ENCODE measurements at regions not wholly inside any gene's neighbourhood (a gene's known extent, or its start where the extent isn't known, plus 50 kb on each side); places are given as distances from the start of the nearest gene placed in this dataset.
"Not testable (repeated sequence)": the region's sequence is repeated elsewhere in the genome, so short reads cannot be mapped to it uniquely, and the experiment has no call there.

DNA sequence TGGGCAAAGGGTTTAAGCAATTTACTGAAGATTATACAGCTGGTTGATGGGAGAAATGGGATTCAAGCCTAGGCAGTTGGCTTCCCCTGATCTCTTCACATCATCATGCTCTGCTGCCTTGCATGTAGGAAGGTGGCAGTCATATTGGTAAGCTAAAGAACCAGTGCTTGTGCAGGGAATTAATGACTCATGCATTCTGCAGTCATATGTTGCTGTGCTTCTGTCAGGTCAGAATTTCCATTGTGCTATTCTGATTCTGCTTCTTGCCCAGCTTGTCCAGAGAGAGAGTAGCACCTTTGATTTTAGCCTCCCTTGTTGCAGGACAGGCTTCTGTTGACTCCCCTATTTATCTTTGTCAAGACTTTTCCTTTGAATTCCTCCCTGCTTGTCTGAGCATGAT is 114.0 kb upstream of the IKBKE start:
- H3K4me3 Mint-ChIP-seq; POLR2A ChIA-PET; DNase-seq (ENCODE audit: low spot score); H3K36me3 Mint-ChIP-seq; H3K9me3 Mint-ChIP-seq; ATAC-seq; CTCF ChIA-PET; H3K27me3 Mint-ChIP-seq (ENCODE audit: low read depth); H3K4me1 Mint-ChIP-seq; H3K27ac Mint-ChIP-seq: not testable (repeated sequence)

DNA sequence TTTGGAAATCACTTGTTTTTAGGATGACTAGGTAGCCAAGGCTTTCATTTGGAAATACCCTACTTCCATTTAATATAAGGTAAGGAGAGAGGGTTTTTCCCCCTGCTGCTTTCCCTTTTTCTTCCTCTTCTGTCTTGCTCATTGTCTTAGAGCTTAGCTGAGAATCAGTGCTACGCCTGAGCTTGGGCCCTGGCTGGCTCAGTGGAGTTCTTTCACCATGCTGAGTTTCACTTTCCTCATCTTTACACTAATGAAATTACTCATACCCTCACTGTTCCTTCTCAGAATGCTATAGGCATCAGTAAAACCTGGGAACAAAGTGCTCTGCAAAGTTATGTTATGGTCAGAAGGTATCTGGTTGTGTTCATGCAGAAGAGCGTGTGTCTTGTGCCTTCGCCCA is 112.3 kb upstream of the IKBKE start:
- not testable (repeated sequence) for H3K27ac Mint-ChIP-seq

DNA sequence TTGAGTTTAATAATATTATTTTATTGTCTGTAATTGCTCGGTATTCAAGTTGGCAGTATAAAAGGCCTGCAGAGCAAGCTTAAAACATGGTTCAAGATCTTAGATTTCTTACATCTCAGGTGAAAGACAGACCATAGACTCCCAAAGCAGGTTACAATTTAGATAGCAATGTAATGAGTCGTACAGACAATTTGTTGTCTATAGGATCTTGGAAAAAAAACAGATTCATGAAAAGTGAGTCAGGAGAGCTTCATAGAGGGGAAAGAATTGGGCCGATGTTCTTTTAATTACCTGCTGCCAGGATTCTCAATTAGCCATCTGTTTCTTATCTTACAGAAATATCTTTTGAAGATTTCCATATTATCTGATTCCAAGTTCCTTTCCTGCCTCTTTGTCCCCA is 111.5 kb upstream of the IKBKE start:
- DNase-seq (ENCODE audit: low spot score); H3K4me1 Mint-ChIP-seq; H3K27me3 Mint-ChIP-seq (ENCODE audit: low read depth); ATAC-seq; H3K9me3 Mint-ChIP-seq; H3K4me3 Mint-ChIP-seq; H3K27ac Mint-ChIP-seq; CTCF ChIA-PET; POLR2A ChIA-PET; H3K36me3 Mint-ChIP-seq: not testable (repeated sequence)

More for the DNA sequence above, 112.3 kb upstream of the IKBKE start:
- H3K9me3 Mint-ChIP-seq; DNase-seq (ENCODE audit: low spot score); H3K36me3 Mint-ChIP-seq; POLR2A ChIA-PET; ATAC-seq; H3K4me1 Mint-ChIP-seq; CTCF ChIA-PET; H3K27me3 Mint-ChIP-seq (ENCODE audit: low read depth); H3K4me3 Mint-ChIP-seq: not testable (repeated sequence)

DNA sequence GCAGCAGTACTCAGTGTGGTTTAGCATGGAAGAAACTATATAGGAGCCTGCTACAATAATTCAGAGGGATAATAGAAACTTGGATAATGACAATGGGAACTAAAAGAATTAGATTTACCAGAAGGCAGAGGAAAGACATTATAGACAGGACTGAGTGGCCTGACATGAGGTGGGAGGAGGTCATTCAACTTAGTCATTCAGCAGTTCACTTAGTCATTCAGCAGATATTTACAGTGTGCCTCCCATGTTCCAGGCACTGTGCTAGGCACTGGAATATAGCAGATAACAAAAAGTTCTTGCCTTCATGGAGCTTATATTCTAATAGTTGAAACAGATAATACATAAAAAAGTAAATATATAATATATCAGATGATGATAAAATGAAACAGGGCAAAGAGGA is 110.9 kb upstream of the IKBKE start:
- CTCF ChIA-PET = not testable (repeated sequence)

DNA sequence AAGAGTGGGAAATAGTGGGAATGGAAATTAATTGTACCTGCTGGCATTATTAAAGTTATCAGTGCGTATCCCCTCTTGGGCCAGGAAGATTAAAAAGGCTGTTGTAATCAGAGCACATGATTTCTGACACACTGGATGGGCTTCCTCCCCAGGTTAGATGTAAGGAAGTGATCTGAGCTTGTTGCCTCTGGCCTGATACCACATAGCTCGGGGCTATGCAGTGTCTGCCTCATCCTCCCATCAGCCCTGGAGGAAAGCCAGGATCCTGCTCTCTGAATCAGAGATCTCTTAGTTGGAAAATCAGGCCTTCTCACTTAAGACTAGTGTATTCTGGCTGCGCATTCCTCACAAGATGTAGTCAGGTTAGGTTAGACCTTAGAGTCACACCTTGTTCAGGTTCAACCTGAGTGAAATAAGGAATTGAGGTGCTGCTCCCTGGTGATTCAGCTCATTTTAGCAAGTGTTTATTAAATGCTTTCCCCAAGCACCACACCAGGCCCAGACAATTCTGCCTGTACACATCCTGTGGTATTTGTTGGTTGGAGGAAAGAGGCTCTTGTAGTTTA is 108.2 kb upstream of the IKBKE start:
- H3K27ac Mint-ChIP-seq; DNase-seq (ENCODE audit: low spot score); POLR2A ChIA-PET; H3K36me3 Mint-ChIP-seq; H3K27me3 Mint-ChIP-seq (ENCODE audit: low read depth); H3K9me3 Mint-ChIP-seq; H3K4me1 Mint-ChIP-seq; CTCF ChIA-PET; H3K4me3 Mint-ChIP-seq: not testable (repeated sequence)
- peak; percentile 76 for ATAC-seq

More for the DNA sequence above, 110.9 kb upstream of the IKBKE start:
- H3K36me3 Mint-ChIP-seq; POLR2A ChIA-PET; H3K4me3 Mint-ChIP-seq; H3K9me3 Mint-ChIP-seq; H3K27me3 Mint-ChIP-seq (ENCODE audit: low read depth); ATAC-seq; DNase-seq (ENCODE audit: low spot score); H3K4me1 Mint-ChIP-seq; H3K27ac Mint-ChIP-seq: not testable (repeated sequence)

DNA sequence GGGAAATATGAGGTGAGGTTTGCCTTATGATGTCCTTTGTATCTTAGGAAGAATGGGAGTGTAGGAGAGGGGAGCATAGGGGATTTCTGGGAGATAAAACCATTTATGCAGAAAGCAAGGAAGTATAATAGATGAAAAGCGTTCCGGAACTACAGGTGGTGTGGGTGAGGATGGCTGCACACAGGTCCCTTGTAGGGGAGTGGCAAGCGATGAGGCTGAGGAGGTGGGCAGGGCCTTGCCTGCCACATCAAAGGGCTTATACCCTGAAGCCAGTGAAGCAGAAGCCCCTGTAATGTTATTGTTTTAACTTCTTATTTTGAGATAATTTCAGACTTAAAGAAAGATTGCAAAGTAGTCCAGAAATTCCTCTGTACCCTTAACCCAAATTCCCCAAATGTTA is 107.3 kb upstream of the IKBKE start:
- H3K4me3 Mint-ChIP-seq; POLR2A ChIA-PET; ATAC-seq; H3K4me1 Mint-ChIP-seq; H3K36me3 Mint-ChIP-seq; H3K27ac Mint-ChIP-seq; H3K27me3 Mint-ChIP-seq (ENCODE audit: low read depth); DNase-seq (ENCODE audit: low spot score); H3K9me3 Mint-ChIP-seq; CTCF ChIA-PET: not testable (repeated sequence)

DNA sequence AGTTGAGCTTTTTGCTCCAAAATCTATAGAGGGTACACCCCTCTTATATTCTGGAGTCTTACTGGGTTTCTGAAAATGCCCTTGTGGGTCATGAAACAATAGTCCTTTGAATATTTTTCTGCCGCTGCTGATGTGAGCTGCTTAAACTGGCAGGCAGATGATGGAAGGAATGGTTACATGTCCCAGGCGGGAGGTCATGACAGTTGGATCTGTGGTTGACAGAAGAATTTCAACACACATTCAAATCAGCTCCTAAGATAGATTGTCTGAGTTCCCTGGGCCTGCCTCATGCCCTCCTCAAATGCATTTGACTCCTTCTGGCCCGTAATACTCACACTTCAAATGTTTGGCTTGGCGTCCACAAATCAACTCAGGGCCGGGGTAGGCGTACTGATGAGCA is 105.0 kb upstream of the IKBKE start:
- ATAC-seq; H3K4me1 Mint-ChIP-seq; H3K27ac Mint-ChIP-seq; POLR2A ChIA-PET; DNase-seq (ENCODE audit: low spot score); H3K27me3 Mint-ChIP-seq (ENCODE audit: low read depth); H3K36me3 Mint-ChIP-seq; CTCF ChIA-PET; H3K4me3 Mint-ChIP-seq; H3K9me3 Mint-ChIP-seq: not testable (repeated sequence)

DNA sequence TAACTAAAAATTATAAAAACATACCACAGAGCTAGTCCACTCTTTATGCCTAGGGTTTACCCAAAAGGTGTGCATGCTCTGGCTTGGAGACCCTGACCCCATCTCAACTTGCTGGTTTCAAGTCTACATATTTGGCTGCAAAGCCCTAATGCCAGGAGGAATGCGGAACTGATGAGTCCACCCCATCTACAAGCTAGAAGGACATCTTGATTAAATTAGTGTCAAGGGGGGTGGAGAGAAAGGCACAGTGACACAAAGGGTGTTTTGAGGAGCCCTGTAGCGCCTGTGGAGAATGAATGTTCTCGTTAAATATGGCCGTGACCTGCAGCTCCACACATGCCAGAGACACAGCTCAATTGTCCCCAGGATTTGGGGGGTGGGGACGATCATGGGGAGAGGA is 104.1 kb upstream of the IKBKE start:
- H3K36me3 Mint-ChIP-seq; DNase-seq (ENCODE audit: low spot score); POLR2A ChIA-PET; ATAC-seq; H3K27me3 Mint-ChIP-seq (ENCODE audit: low read depth); H3K27ac Mint-ChIP-seq; H3K4me3 Mint-ChIP-seq; H3K9me3 Mint-ChIP-seq; H3K4me1 Mint-ChIP-seq; CTCF ChIA-PET: not testable (repeated sequence)

DNA sequence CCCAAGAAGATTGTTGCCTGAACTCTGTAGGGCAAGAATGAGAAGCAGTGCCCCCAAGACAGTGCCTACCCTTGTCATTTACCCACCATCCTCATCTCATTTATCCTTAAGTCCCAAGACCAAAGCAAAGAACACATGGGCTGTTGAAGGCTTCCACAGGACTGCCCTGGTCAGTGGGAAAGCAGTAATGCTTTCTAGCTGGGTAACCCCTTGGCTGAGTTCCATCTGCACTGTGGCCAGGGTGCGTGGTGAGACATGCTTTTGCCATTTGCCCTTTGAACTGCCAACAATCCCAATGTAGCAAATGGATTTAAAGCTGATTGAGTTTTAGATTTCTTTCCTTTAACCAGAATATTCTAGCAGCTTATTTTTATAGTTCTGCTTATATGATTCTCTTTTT is 103.5 kb upstream of the IKBKE start:
- DNase-seq (ENCODE audit: low spot score); CTCF ChIA-PET; POLR2A ChIA-PET; ATAC-seq; H3K4me1 Mint-ChIP-seq; H3K4me3 Mint-ChIP-seq; H3K27ac Mint-ChIP-seq; H3K9me3 Mint-ChIP-seq; H3K27me3 Mint-ChIP-seq (ENCODE audit: low read depth); H3K36me3 Mint-ChIP-seq: not testable (repeated sequence)

DNA sequence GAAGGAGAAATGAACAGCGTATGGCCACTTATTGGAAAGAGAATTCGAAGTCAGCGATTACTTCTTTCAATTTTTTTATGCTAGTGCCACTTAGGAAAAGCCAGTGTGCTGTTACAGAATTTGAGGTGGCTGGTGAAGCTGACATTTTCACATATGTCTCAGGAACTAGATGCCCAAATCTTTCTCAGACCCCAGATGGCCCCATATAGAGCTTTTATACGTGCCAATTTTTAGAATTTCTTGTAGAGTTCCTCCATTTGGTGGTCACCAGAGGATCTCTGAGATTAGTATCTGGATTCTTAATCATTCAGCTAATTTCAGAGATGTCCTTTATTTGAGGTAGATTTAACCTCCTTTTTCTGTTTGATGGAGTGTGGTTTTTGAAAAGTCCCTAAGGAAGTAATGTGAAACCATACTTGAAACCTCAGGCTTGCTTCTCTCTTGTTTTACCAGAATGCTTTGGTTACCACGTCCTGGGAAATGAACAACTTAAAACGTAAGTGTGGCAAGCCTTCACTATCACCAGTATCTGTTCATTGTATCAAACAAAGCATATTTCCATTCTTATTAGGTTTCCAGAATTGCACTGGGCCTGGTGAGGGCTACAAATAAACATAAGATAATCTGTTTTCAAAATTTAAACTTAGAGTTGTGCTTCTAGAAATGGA is 102.2 kb upstream of the IKBKE start:
- H3K4me1 Mint-ChIP-seq; H3K9me3 Mint-ChIP-seq; H3K27ac Mint-ChIP-seq; H3K4me3 Mint-ChIP-seq; H3K36me3 Mint-ChIP-seq; CTCF ChIA-PET; H3K27me3 Mint-ChIP-seq (ENCODE audit: low read depth); POLR2A ChIA-PET; DNase-seq (ENCODE audit: low spot score); ATAC-seq: not testable (repeated sequence)

DNA sequence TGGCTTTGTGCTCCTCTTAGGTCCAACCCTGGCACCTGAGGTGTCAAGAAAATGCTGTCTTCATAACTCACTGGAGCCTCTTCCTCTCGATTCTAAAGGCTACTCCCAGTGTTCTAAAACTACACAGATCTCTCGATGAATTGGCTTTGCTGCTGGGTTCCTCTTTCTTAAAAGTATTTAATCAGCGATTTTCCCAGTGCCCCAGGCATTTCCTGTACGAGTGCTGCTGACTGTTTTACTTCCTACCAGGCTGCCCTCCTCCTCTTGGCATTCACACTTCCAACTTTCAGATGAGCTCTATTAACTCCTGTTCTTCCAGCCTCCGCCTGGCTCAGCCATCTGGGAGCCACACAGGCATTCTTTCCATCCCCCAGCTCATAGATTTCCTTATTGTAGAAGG is 95.6 kb upstream of the IKBKE start:
- not testable (repeated sequence) for H3K36me3 Mint-ChIP-seq; DNase-seq (ENCODE audit: low spot score); H3K27ac Mint-ChIP-seq

DNA sequence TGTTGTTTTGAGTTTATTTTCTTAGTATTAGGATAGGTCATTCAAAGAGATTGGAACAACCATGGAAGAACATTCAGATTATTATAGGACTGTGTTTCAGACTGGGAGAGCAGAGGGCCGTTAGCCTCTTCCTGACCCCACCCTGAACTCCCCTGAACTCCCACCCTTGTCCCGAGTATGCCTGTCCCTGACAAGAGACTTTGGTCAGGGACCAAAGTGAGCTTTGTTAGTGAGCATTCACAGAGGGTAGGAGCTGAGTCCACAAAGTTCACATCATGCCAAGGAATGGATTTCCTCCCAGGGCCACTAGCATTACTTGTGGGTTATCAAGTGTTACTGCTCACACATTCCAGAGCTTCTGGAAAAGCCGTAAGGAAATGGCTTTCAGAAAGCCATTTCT is 94.7 kb upstream of the IKBKE start:
- ATAC-seq; DNase-seq (ENCODE audit: low spot score); POLR2A ChIA-PET; CTCF ChIA-PET; H3K9me3 Mint-ChIP-seq; H3K4me3 Mint-ChIP-seq; H3K36me3 Mint-ChIP-seq; H3K27me3 Mint-ChIP-seq (ENCODE audit: low read depth); H3K27ac Mint-ChIP-seq; H3K4me1 Mint-ChIP-seq: not testable (repeated sequence)

More for the DNA sequence above, 95.6 kb upstream of the IKBKE start:
- H3K4me3 Mint-ChIP-seq; H3K9me3 Mint-ChIP-seq; CTCF ChIA-PET; H3K4me1 Mint-ChIP-seq; H3K27me3 Mint-ChIP-seq (ENCODE audit: low read depth); POLR2A ChIA-PET: not testable (repeated sequence)
- ATAC-seq = peak; percentile 64

DNA sequence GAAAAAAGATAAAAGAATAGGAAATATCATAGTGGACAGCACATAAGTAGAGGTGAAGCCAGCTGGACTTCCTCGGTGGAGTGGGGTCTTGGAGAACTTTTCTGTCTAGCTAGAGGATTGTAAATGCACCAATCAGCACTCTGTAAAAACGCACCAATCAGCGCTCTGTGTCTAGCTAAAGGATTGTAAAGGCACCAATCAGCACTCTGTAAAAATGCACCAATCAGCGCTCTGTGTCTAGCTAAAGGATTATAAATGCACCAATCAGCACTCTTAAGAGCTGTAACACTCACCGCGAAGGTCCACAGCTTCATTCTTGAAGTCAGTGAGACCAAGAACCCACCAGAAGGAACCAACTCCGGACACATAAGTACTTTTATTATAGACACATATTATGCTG is 91.8 kb upstream of the IKBKE start:
- DNase-seq (ENCODE audit: low spot score); POLR2A ChIA-PET; H3K4me1 Mint-ChIP-seq; H3K9me3 Mint-ChIP-seq; H3K36me3 Mint-ChIP-seq; ATAC-seq; H3K27ac Mint-ChIP-seq; H3K4me3 Mint-ChIP-seq; CTCF ChIA-PET; H3K27me3 Mint-ChIP-seq (ENCODE audit: low read depth): not testable (repeated sequence)
